ENCODE measurements at regions not wholly inside any gene's neighbourhood (a gene's known extent, or its start where the extent isn't known, plus 50 kb on each side); places are given as distances from the start of the nearest gene placed in this dataset.

DNA sequence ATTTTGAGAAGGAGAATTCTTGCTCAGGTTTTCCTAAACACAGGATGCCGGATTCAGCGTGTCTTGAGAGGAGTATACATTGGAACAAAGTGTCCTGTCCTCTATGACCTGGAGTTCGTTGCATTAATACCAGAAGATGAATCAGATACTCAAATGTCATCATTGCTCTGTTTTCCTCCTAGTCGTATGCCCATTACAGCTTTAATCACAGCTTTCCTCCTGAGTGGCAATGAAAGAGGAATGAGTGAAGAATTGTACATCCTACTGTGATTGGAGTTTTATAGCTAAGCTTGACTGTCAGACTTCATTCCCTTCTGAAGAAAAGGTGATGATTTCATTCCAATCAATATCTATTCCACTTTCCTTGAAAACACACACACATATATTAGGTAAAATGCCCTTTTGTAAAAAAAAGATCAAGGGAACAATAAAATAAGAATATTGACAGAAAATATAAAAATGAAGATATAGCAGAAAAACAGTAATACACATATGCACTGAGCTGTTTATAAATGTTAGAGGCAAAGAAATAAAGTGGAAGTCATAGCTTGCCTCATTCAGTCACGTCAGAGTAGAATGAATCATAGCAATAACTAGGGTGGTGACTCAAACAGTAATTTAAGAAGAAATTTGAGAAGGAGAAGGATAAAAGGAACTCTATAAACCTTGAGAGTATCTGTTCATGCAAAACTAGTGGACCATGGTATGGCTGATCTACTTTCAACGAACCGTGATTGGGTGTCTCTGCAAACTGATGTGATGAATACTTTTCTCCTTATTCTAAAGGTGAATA lies 501.5 kb downstream of the SUCLA2 start:
- Histone ChIP-seq H3K36me3 (no peaks in the 10 kb centered on the region), H3K27ac (peak overlapping the region in 3 of 4 donors; percentile 57 to 77 (median 70)), H3K4me3 (no peak overlapping the region), H3K4me1 (peaks cover 0 to 38% (median 5%) of the 10 kb centered on the region in 3 donors), H3K9me3 (no peaks in the 10 kb centered on the region), H3K27me3 (no peaks in the 10 kb centered on the region)
- TF ChIP-seq, protein P1, sequence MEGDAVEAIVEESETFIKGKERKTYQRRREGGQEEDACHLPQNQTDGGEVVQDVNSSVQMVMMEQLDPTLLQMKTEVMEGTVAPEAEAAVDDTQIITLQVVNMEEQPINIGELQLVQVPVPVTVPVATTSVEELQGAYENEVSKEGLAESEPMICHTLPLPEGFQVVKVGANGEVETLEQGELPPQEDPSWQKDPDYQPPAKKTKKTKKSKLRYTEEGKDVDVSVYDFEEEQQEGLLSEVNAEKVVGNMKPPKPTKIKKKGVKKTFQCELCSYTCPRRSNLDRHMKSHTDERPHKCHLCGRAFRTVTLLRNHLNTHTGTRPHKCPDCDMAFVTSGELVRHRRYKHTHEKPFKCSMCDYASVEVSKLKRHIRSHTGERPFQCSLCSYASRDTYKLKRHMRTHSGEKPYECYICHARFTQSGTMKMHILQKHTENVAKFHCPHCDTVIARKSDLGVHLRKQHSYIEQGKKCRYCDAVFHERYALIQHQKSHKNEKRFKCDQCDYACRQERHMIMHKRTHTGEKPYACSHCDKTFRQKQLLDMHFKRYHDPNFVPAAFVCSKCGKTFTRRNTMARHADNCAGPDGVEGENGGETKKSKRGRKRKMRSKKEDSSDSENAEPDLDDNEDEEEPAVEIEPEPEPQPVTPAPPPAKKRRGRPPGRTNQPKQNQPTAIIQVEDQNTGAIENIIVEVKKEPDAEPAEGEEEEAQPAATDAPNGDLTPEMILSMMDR (IDR thresholded peaks at IDR 0.05) = no peak
- no peak for TF ChIP-seq POLR2A (IDR thresholded peaks at IDR 0.05)
- intact Hi-C loops (cut with DNase I) = no loop called here
- no peak for DNase-seq
- 27 to 36% methylated on average over 7 of the region's 7 CpGs for WGBS, 2 donors

DNA sequence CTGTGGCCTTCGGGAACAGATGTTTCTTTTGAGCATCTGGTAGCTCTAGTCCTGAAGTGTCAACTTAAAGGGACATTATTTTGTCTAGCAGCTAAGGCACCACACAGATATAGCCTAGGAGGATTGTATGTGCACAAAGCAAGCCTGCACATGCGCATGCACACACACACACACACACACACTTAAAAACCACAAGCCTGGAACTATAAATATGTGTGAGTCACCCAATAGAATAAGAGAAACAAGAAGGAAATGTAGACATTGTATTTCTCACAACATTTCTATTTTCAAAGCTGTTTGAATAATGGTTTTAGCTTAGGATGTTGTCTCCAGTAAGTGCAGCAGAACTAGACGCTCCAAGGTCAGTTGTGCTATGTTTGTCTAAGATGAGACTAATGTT lies 516.5 kb downstream of the SUCLA2 start:
- Histone ChIP-seq H3K4me1 (peaks cover 0 to 24% (median 0%) of the 10 kb centered on the region in 3 donors), H3K27me3 (no peaks in the 10 kb centered on the region), H3K4me3 (no peak overlapping the region), H3K36me3 (no peaks in the 10 kb centered on the region), H3K9me3 (no peaks in the 10 kb centered on the region), H3K27ac (peak overlapping the region in 1 of 4 donors; percentile 18)
- TF ChIP-seq POLR2A (IDR thresholded peaks at IDR 0.05) = no peak
- TF ChIP-seq, protein P1 (IDR thresholded peaks at IDR 0.05) = no peak
- 18 to 20% methylated on average over 3 of the region's 3 CpGs for WGBS, 2 donors
- intact Hi-C loops (cut with DNase I) = no loop called here
- no peak for DNase-seq

DNA sequence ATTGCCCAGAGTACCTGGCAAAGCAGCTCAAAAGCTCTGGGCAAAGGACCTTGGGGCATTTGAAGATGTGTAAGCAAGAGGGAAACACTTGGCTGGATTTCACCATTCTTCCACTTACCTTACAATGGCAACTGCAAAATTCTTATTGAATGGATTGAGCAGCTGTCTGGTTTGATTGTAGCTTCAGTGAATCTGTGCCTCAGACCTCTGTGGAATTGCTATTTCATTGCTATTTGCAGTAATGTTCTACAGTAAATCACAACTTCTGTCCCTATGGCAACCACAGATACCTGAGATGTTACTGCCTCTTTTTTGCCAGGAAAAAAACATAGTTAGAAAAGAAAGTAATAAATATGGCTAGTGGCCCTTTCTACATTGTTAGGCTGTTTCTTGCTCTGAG lies 519.5 kb downstream of the SUCLA2 start:
- intact Hi-C loops (cut with DNase I) = no loop called here
- TF ChIP-seq, protein P1 (IDR thresholded peaks at IDR 0.05) = no peak
- Histone ChIP-seq H3K27me3 (no peaks in the 10 kb centered on the region), H3K27ac (no peak overlapping the region), H3K4me3 (no peak overlapping the region), H3K36me3 (no peaks in the 10 kb centered on the region), H3K9me3 (no peaks in the 10 kb centered on the region), H3K4me1 (peaks cover 0 to 31% (median 0%) of the 10 kb centered on the region in 3 donors)
- DNase-seq = no peak

DNA sequence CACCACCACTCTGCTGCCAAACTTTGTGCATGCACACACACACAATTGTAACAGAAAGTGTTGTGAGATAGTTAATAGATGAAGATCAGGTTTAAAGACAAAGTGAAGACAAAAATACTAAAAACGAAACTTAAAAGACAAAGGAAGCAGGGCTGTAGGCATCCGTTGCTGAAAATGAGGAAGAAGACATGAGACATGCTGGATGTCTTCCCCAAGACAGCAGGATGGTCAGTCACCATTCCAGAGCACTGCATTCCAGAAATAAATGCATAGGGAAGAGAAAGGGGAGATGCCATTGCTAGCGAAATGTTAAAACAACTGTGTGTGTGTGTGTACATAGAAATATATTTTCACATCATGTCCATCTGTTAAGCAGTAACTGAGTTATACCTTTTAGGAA lies 520.1 kb downstream of the SUCLA2 start:
- no peak for TF ChIP-seq POLR2A (IDR thresholded peaks at IDR 0.05)
- TF ChIP-seq, protein P1 (IDR thresholded peaks at IDR 0.05) = no peak
- WGBS, 2 donors = 55% methylated on average over 3 of the region's 3 CpGs
- H3K4me3 ChIP-seq = no peak overlapping the region
- intact Hi-C loops (cut with DNase I) = no loop called here
- peaks cover 0 to 31% (median 0%) of the 10 kb centered on the region in 3 donors for H3K4me1 ChIP-seq
- H3K27me3 ChIP-seq = no peaks in the 10 kb centered on the region
- H3K27ac ChIP-seq = no peak overlapping the region
- no peaks in the 10 kb centered on the region for H3K9me3 ChIP-seq
- H3K36me3 ChIP-seq = no peaks in the 10 kb centered on the region
- no peak for DNase-seq

DNA sequence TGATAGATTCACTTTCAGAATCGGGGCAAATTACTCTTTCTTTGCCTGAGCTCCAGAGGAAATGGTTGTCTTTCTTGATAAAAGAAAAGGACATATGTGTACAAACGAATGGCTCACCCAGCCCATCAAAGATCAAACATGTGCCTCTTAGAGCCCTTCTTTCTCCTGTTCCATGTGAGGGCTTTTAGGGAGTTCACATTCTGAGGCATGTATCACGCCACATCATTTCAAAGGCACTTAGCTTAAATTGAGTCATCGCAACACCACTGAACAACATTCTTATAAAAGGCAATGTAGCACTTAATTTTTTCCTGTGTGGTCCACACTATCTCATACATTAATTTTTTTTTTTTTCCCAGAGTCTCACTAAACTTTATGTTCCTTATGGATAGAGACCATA lies 521.0 kb downstream of the SUCLA2 start:
- H3K27ac ChIP-seq = no peak overlapping the region
- WGBS, 2 donors = 60 to 70% methylated on average over 4 of the region's 4 CpGs
- no peak overlapping the region for H3K4me3 ChIP-seq
- TF ChIP-seq POLR2A (IDR thresholded peaks at IDR 0.05) = no peak
- TF ChIP-seq, protein P1 (IDR thresholded peaks at IDR 0.05) = no peak
- no peaks in the 10 kb centered on the region for H3K36me3 ChIP-seq
- no peak for DNase-seq
- intact Hi-C loops (cut with DNase I) = no loop called here
- H3K9me3 ChIP-seq = no peaks in the 10 kb centered on the region
- H3K4me1 ChIP-seq = peaks cover 0 to 27% (median 0%) of the 10 kb centered on the region in 3 donors
- H3K27me3 ChIP-seq = no peaks in the 10 kb centered on the region
